GM19468 (cell line): ENCODE measurements at regions not wholly inside any gene's neighbourhood (a gene's known extent, or its start where the extent isn't known, plus 50 kb on each side); places are given as distances from the start of the nearest gene placed in this dataset.

Experiments used
- ATAC-seq: cut with Tn5 transposase; IDR thresholded peaks from one replicate; pipeline ENCODE4 v1.9.1; 2021; ENCODE audit warnings: mild to moderate bottlenecking, moderate library complexity, moderate number of reproducible peaks; ENCODE audit not compliant: unreplicated experiment; ENCODE audit errors: extremely low read depth

DNA sequence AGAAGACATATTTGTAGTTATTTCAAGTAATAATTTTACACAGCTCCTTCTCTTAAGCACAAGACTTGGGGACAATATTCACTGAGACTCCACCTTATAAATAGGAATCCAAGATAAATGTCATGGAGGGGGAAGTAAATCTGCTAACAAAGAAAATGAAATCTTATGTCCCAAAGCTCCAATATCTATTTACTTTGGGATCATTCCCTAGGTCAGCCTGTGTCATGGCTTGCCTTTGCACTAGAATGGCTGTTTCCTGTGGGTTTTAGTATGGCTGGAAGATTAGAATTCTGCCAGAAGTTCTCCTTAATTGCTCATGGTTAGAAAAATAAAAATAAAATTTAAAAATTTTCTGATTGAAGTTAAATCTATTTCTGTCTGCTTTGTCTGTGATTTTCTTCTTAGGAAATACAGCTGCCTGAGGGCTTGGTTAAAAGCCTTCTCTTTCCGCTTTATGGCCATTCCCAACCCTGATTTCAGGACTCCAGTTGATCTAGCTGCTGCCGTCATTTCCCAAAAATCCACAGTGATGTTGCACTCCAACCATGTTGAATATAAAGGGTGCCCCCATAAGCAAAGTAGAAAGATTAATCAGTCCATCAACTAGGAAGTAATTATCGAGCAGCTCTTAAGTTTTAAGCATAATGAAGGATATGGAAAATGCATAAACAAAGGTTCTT is 326.4 kb upstream of the LYPLAL1 start:
- ATAC-seq, result no peak

DNA sequence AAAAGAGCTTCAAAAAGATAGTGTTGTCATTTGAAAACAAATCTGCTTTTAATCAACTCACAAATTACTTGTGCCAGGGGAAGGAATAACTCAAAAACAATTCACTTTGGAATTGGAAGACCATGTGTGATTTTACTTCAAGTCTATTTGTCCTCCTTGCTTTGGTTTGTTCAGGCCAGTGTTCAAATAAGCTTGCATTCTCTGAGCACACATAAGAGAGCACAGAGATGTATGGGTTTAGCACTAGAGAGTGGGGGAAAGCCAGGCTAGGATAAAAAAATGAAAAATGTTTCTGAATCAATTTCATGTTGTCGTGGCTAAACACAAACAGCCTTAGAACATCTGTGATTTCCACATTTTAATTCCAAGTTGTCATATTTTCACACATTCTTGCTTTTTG is 325.7 kb upstream of the LYPLAL1 start:
- no peak for ATAC-seq

DNA sequence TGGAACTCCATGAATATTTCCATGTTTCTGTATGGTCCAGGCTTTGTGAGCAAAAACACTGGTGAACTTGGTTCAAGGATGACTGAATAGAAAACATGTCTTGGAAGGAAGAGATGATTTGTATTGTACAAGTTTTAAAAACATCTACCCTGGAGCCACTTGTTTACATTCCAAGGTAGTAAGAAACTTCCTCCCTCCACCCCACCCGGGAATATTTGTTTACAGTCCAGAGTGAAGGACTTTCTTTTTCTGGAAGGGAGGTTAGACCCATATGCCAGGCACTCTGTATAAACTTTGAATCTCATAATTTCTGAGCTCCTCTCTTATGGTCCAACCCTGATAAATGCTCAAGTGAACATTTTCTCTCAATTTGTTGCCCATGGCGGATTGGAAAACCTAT is 323.3 kb upstream of the LYPLAL1 start:
- ATAC-seq, result no peak

DNA sequence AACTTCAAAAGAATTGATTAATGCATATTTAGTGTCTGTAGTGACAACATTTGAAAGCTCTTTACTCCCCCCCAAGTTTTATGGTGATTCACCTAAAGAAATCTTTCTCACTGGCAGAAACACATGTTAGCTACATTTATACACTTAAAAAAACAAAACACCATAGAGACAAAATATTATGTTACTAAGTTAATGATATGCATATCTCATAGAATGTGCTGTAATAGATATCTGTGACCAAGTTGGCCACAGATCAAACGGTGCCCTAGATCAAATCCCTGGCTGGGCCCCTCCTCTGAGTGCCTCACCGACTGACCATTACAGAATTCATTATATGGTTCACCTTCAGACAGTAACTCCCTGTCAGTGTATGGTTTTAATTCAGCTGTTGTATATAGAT is 322.1 kb upstream of the LYPLAL1 start:
- ATAC-seq, result no peak

DNA sequence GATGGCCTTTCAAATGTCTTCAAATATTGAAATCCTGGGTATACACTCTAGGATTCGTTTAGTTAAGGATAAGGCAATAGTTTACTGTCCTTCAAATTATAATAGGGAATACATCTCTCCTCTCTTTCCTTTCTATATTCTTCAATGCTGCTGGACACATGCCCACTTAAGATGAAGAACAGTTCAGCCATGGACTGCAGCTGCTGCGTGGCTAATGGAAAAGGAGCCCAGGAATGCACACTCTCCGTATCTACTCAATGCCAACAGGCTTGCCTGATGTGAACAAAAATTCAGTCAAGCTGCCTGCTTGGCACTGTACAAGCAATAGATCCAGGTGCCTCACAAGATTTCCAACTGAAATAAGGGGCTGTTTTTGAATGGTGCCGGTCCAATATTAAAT is 321.2 kb upstream of the LYPLAL1 start:
- no peak for ATAC-seq

DNA sequence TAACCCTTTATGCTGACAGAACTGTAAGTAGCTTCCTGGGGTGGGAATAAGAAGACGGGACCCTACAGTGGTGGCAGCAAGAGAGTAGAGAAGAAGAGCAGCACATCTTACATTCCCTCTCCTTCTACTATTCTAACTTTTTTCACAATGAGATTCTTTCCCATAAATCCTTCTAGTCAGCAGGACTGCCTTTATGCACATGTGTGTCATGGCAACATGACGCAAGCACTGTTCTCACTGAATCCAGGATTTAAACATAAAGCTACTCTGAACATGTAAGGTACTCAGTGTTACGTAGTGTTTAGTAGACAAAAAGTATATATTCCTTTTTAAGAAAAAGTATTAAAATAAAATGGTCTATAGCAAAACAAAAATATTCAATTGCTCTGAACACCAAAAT is 309.7 kb upstream of the LYPLAL1 start:
- ATAC-seq, result no peak

DNA sequence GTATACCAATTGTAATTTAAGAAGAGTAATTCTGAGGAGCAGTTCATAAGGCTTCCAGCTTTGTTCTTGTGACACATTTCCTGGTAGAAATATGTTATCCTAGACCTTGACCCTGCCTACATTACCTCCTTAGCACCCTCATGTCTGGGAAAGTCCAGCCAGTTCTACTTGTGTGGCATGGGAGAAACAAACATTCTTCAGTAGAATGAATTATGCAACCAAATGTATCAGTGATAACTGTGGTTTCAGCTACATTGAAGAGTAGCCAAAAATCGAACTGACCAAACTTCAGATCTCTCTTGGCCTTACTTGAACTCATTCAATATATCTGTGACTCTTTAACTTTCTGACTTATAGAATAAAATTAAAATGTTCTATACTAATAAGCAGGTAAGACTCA is 308.1 kb upstream of the LYPLAL1 start:
- no peak for ATAC-seq

DNA sequence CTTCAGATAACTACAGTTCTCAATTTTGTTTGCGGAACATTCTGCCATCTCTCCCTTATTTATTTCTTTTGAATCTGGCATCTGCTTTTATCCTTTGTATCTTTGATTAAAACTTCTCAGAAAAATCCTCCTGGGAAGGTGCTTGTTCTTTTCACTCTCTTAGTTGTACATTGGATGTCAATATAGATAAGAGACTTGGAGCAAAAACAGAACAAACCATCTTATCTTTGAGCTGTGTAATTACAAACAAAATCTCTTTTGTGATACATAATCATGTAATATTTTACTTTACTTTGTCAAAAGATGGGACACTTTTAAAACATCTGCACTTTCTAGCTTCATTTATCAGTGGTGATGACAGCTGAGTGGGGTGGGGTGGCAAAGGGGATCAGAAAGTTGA is 307.2 kb upstream of the LYPLAL1 start:
- ATAC-seq, result no peak

DNA sequence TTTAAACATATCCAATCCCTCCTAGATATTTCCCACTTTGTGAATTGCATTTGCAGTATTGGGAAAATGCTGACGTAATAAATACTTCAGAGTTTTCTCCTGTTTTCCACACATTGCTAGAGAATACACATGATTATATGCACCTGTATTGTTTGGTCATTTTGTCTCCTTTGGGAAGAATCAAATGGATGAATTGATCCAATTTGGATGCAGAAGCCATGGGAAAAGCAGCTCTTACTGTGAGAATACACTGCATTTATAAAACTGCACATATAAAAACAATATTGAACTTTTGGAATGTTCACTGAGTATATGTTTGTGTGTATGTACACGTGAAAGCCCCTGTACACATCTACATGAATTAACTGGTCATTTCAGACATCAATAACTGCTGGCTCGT is 306.6 kb upstream of the LYPLAL1 start:
- ATAC-seq, result no peak

DNA sequence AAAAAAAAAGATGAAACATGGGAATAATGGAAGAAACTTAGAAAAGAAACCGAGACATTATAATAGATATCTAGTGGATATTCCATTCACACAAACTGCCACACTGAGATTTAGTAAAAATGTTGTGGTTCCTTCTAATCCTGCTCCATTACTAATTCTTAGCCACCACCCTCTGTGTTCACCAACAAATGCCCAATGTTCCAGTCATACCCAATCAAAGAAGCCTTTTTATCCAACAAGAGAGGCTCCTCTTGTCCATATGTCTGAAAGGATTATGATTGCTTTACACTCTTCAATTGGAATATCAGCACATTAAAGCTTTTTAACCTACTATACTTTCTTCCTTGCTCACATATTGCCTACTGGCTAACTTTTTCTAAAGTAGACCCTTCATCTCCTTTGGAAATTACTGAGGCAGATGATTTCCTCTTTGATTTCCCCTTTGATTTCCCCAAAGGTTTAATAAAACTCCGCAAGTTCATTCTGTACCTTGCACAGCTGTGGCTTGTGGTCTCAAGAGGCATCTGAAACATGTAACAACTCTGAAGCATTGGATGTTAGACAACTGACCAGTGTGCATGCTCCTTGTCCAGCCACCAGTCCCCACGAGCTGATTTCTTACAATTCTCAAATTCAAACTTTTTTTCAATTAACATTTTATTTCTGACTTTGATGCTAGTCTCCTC is 305.6 kb upstream of the LYPLAL1 start:
- ATAC-seq, result no peak

DNA sequence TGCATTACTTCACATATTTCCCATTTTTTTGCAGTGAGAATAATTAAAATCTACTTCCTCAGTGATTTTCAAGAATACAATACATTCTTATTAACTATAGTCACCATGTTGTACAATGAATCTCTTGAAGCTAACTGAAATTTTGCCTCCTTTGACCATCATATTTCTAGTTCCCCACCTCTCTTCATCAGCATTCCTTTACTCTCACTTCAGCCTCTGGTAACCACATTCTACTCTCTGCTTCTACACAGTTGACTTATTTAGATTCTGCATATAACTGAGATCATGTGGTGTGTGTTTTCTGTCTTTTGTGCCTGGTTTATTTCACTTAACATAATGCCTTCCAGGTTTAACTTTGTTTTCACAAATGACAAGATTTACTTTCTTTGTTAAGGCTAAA is 304.4 kb upstream of the LYPLAL1 start:
- ATAC-seq, result no peak

DNA sequence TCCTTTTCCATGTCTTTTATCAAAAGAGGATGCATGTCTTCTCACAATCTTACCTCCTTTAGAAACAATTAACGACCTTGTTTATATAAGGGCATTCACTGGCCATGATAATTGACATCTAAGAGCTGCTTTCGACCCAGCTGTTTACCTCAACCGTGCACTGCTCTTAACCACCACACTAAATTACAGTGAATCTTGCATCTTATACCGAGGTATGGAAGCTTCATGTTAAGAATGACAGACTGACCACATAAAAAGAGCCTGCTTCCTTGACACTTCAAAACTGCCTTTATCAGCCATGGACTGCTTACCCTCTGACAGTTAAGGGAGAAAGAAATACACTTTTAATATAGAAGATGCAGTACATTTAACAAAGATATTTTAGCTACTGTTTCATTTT is 301.7 kb upstream of the LYPLAL1 start:
- ATAC-seq, result no peak

DNA sequence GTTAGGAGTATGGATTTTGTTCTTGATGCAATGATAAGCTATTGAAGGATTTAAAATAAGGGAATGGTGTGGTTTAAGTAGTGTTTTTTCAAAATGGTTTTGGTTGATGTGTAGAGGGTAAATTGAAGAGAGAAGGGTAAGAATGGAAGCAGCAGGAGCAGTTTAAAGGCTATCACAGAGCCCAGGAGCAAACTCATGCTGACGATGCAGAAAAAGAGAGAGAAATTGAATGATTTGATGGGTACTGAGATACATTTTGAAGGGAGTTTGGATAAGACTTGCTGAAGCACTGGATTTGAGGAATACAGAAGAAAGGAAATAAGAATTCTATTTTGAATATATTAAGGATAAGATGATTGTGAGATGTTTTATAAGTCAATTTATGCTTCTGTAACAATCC is 300.8 kb upstream of the LYPLAL1 start:
- no peak for ATAC-seq

DNA sequence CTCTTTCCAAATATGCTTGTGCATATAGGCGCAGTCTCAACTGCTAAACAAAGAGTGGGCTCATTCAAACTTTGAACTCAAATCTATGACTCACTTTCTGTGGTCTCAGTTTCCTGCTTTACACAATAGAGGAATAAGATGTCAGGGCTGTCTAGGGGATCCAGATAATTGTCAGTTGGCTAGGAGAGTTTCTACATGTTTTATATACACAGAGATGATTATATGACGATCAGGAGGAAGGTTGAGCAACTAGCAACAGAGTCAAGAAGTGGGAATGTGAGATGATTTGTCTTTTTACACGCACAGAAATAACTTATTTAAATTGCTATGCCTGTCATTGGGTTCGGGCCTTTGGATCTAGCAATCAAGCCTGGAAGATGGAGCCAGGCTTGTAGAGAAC is 299.4 kb upstream of the LYPLAL1 start:
- no peak for ATAC-seq

DNA sequence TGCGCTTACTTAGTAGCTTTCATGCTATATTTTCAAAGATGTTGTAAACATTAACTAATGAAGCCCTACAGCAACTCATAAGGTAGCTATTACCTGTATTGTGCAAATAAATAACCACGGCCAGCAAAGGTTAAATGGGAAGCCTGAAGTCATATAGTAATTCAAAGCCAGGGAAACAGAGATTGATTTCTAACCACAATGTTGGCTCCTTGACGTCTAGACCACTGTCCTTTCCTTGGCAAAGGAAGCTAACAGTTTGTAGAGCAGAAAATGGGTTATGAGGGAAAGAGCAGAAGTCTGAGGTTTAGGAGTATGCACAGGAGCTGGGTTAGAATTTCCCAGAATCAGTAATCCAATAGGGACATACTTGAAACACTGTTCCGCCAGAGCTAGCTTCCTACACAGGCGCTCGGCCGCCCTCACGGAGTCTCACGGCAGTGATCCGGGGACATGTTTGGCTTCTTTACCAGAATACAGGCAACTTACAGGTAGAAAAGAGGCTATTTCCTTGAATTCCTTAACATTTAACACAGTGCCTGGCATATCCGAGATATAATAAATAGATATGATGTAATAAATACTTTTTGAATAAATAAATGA is 298.8 kb upstream of the LYPLAL1 start:
- ATAC-seq, result no peak

DNA sequence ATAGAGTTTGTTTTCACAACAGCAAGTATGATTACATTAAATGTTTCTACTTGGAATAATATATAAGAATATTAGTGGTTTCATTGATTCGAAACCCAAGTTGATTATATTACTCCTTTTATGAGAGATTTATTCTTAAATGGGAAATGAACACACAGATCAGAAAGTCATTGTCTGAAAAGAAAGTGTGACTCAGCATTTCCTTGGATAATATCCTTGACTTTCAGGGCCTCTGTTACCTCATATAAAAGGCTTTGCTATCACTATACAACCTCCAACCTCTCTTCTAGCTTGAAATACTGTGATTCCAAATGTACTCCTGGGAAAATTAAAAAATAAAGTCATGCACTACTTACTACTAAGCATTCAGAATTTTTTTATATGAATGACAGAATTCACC is 295.3 kb upstream of the LYPLAL1 start:
- ATAC-seq, result no peak

DNA sequence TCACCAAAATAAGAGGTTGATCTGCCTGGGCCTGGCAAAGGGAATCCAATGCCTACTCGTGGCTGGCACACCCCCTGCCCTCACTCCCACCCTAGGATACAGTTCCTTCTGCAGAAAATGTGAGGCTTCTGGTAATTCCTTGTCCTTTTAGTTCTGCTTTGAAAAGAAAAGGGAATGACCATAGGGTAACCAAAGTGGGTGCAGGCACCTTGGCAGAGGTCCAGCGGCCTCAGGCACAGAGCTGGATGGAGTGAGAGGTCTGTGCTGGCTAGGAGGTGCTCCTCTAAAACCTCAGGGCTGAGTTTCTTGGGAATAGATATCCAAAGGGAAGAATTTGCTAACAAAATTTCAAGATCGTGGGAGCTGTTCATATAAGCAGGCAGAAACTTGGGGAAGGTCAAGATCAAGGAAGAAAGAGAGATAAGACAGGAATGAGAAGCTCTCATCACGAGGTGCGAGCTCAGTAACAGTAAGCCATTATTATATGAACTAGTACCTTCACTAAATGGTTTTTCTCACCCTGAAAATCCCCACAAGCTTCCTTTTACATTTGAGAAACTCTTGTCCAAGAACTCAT is 293.1 kb upstream of the LYPLAL1 start:
- no peak for ATAC-seq

DNA sequence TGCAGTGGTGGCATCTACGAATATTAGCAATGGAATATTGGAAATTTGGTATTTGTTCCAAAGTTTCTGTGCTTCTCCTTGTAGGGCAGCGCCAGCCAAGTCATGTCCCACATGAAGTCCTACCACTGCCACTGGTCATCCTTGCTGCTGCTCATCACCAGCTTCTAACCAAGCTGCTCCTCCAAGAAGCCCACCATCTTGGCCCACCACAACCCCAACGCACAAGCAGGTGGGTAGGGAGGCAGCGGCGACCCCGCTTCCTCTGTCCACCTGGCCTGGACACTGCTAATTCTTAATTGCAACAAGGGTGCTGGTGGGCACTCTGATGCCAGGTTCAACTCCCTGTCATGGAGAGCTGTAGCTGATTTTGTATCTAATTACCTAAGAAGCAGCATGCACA is 291.2 kb upstream of the LYPLAL1 start:
- no peak for ATAC-seq

DNA sequence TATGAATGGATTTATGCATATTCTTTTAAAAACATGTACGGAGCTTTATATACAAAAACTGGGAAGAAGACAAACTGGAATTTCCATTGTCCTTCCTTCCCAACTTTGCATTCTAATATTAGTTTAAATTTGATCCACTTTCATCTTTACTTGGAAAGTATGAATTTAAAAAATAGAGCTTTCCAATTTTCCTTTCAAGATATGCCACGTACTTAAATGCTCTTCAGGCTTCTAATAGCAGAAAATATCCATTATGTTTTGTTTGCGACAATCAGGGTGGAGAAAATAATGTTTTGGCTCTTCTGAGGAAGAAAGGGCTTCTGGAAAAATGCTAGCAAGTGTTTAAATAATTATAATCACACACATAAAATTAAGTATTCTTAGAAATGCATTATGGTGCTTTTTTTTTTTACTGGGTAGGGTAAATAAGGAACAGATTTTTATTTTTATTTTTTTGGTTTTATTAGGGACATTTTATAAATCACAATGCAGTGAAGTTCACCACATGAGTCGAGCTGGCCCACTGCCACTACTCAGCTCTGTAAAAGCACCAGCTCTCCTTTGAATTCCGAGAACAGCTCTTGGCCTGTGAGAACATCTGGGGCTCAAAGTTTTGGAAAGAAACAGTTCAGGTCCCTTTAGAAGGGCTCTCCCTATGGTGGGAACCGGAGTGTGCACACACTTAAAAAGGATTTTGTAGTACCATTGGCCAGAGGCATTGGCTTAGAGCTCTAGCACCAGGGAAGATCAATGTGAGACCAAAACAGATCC is 287.4 kb upstream of the LYPLAL1 start:
- ATAC-seq, result no peak

DNA sequence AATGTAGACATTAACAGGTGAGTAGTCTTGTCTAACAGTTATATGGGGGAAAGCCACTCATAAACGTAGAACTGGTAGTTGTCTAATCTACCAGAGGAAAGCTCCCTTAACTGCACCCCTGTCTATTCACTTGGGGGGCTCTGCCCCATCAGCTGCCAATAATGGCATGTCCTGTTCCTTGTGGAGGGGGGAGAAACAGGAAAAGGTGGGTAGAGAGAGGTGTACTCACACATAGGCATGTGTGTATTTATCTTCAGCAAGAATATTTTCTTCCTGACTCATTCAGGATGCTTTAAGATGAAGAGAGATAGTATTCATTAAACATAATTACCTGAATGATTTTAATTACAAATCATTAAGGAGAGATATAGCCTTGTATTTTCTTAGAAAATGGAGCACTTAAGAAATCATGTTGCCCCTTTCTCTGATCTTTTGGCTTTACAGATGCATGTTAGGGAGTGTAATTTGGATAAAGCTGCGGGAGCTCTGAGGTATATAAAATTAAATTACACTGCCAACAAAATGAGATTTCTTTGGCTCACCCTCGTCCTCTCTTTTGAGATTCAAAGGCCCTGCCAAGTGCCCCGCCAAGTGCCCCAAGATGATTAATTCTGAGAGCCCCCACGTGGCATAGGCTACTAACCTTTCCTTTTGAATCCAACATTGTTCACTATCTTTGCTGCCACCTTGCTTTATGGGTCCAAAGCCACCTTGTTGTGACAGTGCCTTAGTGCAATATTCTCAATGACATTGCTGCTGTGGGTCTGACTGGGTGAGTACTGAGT is 286.3 kb upstream of the LYPLAL1 start:
- no peak for ATAC-seq
